ENCODE measurements at regions not wholly inside any gene's neighbourhood (a gene's known extent, or its start where the extent isn't known, plus 50 kb on each side); places are given as distances from the start of the nearest gene placed in this dataset.

GRCh38 chr13:60230593-60230992 is 66.9 kb upstream of the DIAPH3 start:
- Histone ChIP-seq H4K91ac (ENCODE audit: insufficient read length, low read depth, low read length) (no peak overlapping the region), H3K4me1 (ENCODE audit: insufficient read depth, low read length) (no peaks in the 10 kb centered on the region), H3T11ph (ENCODE audit: low read length) (no peak overlapping the region), H3K23ac (ENCODE audit: insufficient read length, low read depth, low read length) (no peak overlapping the region), H3K56ac (ENCODE audit: insufficient read length, low read depth, low read length) (no peak overlapping the region), H3K9me3 (ENCODE audit: control insufficient read depth, low read depth, low read length) (no peaks in the 10 kb centered on the region), H2BK5ac (ENCODE audit: insufficient read length, low read length) (no peak overlapping the region), H2BK12ac (ENCODE audit: insufficient read length, low read depth, low read length) (no peak overlapping the region), H3K4ac (ENCODE audit: low read depth, low read length) (no peak overlapping the region), H3K79me2 (ENCODE audit: insufficient read depth, low read length) (no peaks in the 10 kb centered on the region), H2BK120ac (ENCODE audit: low read depth, low read length, poor library complexity, severe bottlenecking) (no peak overlapping the region), H3K23me2 (ENCODE audit: insufficient read length, low read depth, low read length, poor library complexity, severe bottlenecking) (no peaks in the 10 kb centered on the region), H4K5ac (ENCODE audit: insufficient read length, low read depth, low read length) (no peak overlapping the region), H3K27me3 (ENCODE audit: insufficient read depth, low read length) (no peaks in the 10 kb centered on the region), H2BK15ac (ENCODE audit: low read depth, low read length) (no peak overlapping the region), H2BK20ac (ENCODE audit: low read depth, low read length, poor library complexity, severe bottlenecking) (no peak overlapping the region), H2AK5ac (ENCODE audit: insufficient read length, low read length) (no peak overlapping the region), H4K20me1 (ENCODE audit: control insufficient read depth, insufficient read depth, insufficient read length) (no peaks in the 10 kb centered on the region), H3K18ac (ENCODE audit: insufficient read length, low read depth, low read length) (no peak overlapping the region), H4K8ac (replicated peaks; ENCODE audit: insufficient read length, low read depth, low read length) (no peak overlapping the region), H2AFZ (ENCODE audit: low read length) (no peak overlapping the region), H3K27ac (ENCODE audit: insufficient read length, low read depth, low read length) (no peak overlapping the region), H3K79me1 (ENCODE audit: insufficient read depth, low read depth, low read length, poor library complexity, severe bottlenecking) (no peaks in the 10 kb centered on the region), H3K9ac (ENCODE audit: extremely low read depth, insufficient read length, low read length) (no peak overlapping the region), H3K4me2 (ENCODE audit: insufficient read depth, insufficient read length, low read length) (no peak overlapping the region), H3K14ac (ENCODE audit: insufficient read depth, low read length) (no peak overlapping the region)
- DNase-seq = no peak
- Mint-ChIP-seq H3K9me3 (no peaks in the 10 kb centered on the region), H3K27me3 (ENCODE audit: low read depth) (no peaks in the 10 kb centered on the region), H3K36me3 (ENCODE audit: insufficient read depth in 1 of 3, low read depth in 3 of 3) (no peaks in the 10 kb centered on the region), H3K27ac (no peak overlapping the region), H3K4me3 (no peak overlapping the region), H3K4me1 (no peaks in the 10 kb centered on the region; a peak in 1 of 4 replicates)
- no CpG with 5 or more reads among the region's 3 CpGs for WGBS (ENCODE audit: extremely low coverage, insufficient read length, low lambda C conversion rate)
- TF ChIP-seq, protein P1, sequence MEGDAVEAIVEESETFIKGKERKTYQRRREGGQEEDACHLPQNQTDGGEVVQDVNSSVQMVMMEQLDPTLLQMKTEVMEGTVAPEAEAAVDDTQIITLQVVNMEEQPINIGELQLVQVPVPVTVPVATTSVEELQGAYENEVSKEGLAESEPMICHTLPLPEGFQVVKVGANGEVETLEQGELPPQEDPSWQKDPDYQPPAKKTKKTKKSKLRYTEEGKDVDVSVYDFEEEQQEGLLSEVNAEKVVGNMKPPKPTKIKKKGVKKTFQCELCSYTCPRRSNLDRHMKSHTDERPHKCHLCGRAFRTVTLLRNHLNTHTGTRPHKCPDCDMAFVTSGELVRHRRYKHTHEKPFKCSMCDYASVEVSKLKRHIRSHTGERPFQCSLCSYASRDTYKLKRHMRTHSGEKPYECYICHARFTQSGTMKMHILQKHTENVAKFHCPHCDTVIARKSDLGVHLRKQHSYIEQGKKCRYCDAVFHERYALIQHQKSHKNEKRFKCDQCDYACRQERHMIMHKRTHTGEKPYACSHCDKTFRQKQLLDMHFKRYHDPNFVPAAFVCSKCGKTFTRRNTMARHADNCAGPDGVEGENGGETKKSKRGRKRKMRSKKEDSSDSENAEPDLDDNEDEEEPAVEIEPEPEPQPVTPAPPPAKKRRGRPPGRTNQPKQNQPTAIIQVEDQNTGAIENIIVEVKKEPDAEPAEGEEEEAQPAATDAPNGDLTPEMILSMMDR (conservative IDR thresholded peaks at IDR 0.05) = no peak

All from H9 (cell line).